ENCODE measurements at regions not wholly inside any gene's neighbourhood (a gene's known extent, or its start where the extent isn't known, plus 50 kb on each side); places are given as distances from the start of the nearest gene placed in this dataset.

GRCh38 chr12:38488866-38489265 lies 172.3 kb downstream of the ALG10B start:
- TF ChIP-seq CTCF (IDR thresholded peaks at IDR 0.05) = no peak
- TF ChIP-seq POLR2AphosphoS5 (IDR thresholded peaks at IDR 0.05) = no peak
